ENCODE measurements at regions not wholly inside any gene's neighbourhood (a gene's known extent, or its start where the extent isn't known, plus 50 kb on each side); places are given as distances from the start of the nearest gene placed in this dataset.
"Not testable (repeated sequence)": the region's sequence is repeated elsewhere in the genome, so short reads cannot be mapped to it uniquely, and the experiment has no call there.

GRCh38 chr5:174585472-174585871, 138.9 kb upstream of the MSX2 start:
- TF ChIP-seq KDM1A (IDR thresholded peaks at IDR 0.05; ENCODE audit: borderline replicate concordance, low read length) (0 out of 2 replicates have a peak, but pooled peaks have one; percentile 42), ATF3 (IDR thresholded peaks at IDR 0.05; ENCODE audit: insufficient read depth, low read depth, low read length) (no peak)
- H3K14ac ChIP-seq (ENCODE audit: insufficient read length), result no peak overlapping the region
- H4K8ac ChIP-seq (ENCODE audit: extremely low read depth, insufficient read depth, low read length), result no peak overlapping the region
- H3K18ac ChIP-seq (ENCODE audit: extremely low read depth, low read length), result no peak overlapping the region
- no peaks in the 10 kb centered on the region for H3K4me1 ChIP-seq (replicated peaks in 1 of 4; ENCODE audit: control insufficient read depth in 3 of 4, insufficient read depth in 4 of 4, low read length in 3 of 4)
- ChIA-PET CTCF (ENCODE audit: partially characterized antibody) (no interaction called here), POLR2A (ENCODE audit: partially characterized antibody) (no interaction called here)
- no peak overlapping the region for H3K9ac ChIP-seq (replicated peaks in 1 of 4; ENCODE audit: extremely low read depth in 1 of 4, low read depth in 3 of 4, low read length in 3 of 4)
- H3K79me1 ChIP-seq (ENCODE audit: low read depth, low read length), result no peaks in the 10 kb centered on the region
- no peak overlapping the region for H2BK120ac ChIP-seq (replicated peaks; ENCODE audit: low read depth, low read length)
- no peak overlapping the region for H3K4me3 ChIP-seq (ENCODE audit: extremely low read depth in 1 of 4, insufficient read depth in 2 of 4, low read depth in 3 of 4, low read length in 4 of 4)
- H3K27ac ChIP-seq (ENCODE audit: low read depth, low read length), result no peak overlapping the region
- no peak overlapping the region for H3K4ac ChIP-seq (replicated peaks; ENCODE audit: insufficient read length, low read depth, low read length)
- H4K5ac ChIP-seq (ENCODE audit: insufficient read length, low read depth, low read length), result no peak overlapping the region
- H3K23me2 ChIP-seq (ENCODE audit: low read depth, low read length), result no peaks in the 10 kb centered on the region
- no peaks in the 10 kb centered on the region for H4K20me1 ChIP-seq (replicated peaks in 1 of 2; ENCODE audit: control insufficient read depth in 1 of 2, insufficient read depth in 2 of 2, low read length in 2 of 2)
- H3K4me2 ChIP-seq (ENCODE audit: insufficient read depth in 1 of 2, low read depth in 2 of 2, low read length in 2 of 2), result no peak overlapping the region
- H3K9me3 ChIP-seq (ENCODE audit: insufficient read depth in 2 of 2, low read depth in 1 of 2, low read length in 1 of 2), result no peaks in the 10 kb centered on the region
- no peak overlapping the region for H2BK20ac ChIP-seq (ENCODE audit: low read length)
- no peak overlapping the region for H3K56ac ChIP-seq (replicated peaks; ENCODE audit: insufficient read length, low read depth, low read length)
- no peak overlapping the region for H2BK5ac ChIP-seq (ENCODE audit: low read depth, low read length)
- H2BK12ac ChIP-seq (ENCODE audit: low read depth, low read length), result no peak overlapping the region
- no peak overlapping the region for H2AK5ac ChIP-seq (ENCODE audit: low read depth, low read length)
- no peak overlapping the region for H4K91ac ChIP-seq (replicated peaks; ENCODE audit: insufficient read length, low read length)
- DNase-seq (ENCODE audit: low read depth in 1 of 2, low spot score in 2 of 2) (no peak), FAIRE-seq (no peak)
- H2BK15ac ChIP-seq (ENCODE audit: low read length), result no peak overlapping the region
- H3K79me2 ChIP-seq (ENCODE audit: control insufficient read depth in 1 of 2, insufficient read depth in 2 of 2, low read length in 2 of 2), result no peaks in the 10 kb centered on the region
- no peak overlapping the region for H3K23ac ChIP-seq (ENCODE audit: insufficient read length)
- H2AFZ ChIP-seq (ENCODE audit: low read length), result no peak overlapping the region
- H3K27me3 ChIP-seq (replicated peaks in 1 of 4; ENCODE audit: control insufficient read depth in 3 of 4, extremely low read depth in 1 of 4, insufficient read depth in 3 of 4, low read length in 3 of 4), result no peaks in the 10 kb centered on the region; a peak in 1 of 7 replicates
- no peaks in the 10 kb centered on the region for H3K36me3 ChIP-seq (ENCODE audit: control insufficient read depth in 2 of 4, insufficient read depth in 4 of 4, low read length in 3 of 4)
- WGBS, 2 experiments (ENCODE audit: extremely low coverage in 1 of 2, insufficient coverage in 1 of 2, insufficient read length in 1 of 2, insufficient replicate concordance in 2 of 2, low coverage in 1 of 2, low lambda C conversion rate in 2 of 2, missing lambda C conversion rate in 1 of 2), result 95% methylated on average over 2 of the region's 2 CpGs; no CpG with 5 or more reads in 1 of the 2 experiments

DNA sequence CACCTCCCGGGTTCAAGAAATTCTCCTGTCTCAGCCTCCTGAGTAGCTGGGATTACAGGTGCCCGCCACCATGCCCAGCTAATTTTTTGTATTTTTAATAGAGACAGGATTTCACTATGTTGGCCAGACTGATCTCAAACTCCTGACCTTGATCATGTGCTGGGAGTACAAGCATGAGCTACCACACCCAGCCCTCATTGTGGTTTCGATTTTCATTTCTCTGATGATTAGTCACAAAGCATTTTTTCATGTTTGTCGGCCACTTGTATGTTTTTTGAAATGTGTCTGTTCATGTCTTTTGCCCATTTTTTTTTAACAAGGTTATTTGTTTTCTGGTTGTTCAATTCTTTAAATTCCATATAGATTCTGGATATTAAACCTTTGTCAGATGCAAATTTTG, 138.2 kb upstream of the MSX2 start:
- H2BK20ac ChIP-seq (ENCODE audit: low read length); H3K4me2 ChIP-seq (ENCODE audit: insufficient read depth in 1 of 2, low read depth in 2 of 2, low read length in 2 of 2); H3K9me3 ChIP-seq (ENCODE audit: insufficient read depth in 2 of 2, low read depth in 1 of 2, low read length in 1 of 2); H3K79me1 ChIP-seq (ENCODE audit: low read depth, low read length); H4K20me1 ChIP-seq (replicated peaks in 1 of 2; ENCODE audit: control insufficient read depth in 1 of 2, insufficient read depth in 2 of 2, low read length in 2 of 2); H2BK5ac ChIP-seq (ENCODE audit: low read depth, low read length); H3K27ac ChIP-seq (ENCODE audit: low read depth, low read length); H2BK120ac ChIP-seq (replicated peaks; ENCODE audit: low read depth, low read length); POLR2A ChIA-PET (ENCODE audit: partially characterized antibody); H3K56ac ChIP-seq (replicated peaks; ENCODE audit: insufficient read length, low read depth, low read length); H4K8ac ChIP-seq (ENCODE audit: extremely low read depth, insufficient read depth, low read length); H3K9ac ChIP-seq (replicated peaks in 1 of 4; ENCODE audit: extremely low read depth in 1 of 4, low read depth in 3 of 4, low read length in 3 of 4); CTCF ChIA-PET (ENCODE audit: partially characterized antibody); FAIRE-seq; H3K4ac ChIP-seq (replicated peaks; ENCODE audit: insufficient read length, low read depth, low read length); H2AFZ ChIP-seq (ENCODE audit: low read length); H3K36me3 ChIP-seq (ENCODE audit: control insufficient read depth in 2 of 4, insufficient read depth in 4 of 4, low read length in 3 of 4); DNase-seq (ENCODE audit: low read depth in 1 of 2, low spot score in 2 of 2); H2BK15ac ChIP-seq (ENCODE audit: low read length); H3K4me3 ChIP-seq (ENCODE audit: extremely low read depth in 1 of 4, insufficient read depth in 2 of 4, low read depth in 3 of 4, low read length in 4 of 4); H4K5ac ChIP-seq (ENCODE audit: insufficient read length, low read depth, low read length); H3K27me3 ChIP-seq (replicated peaks in 1 of 4; ENCODE audit: control insufficient read depth in 3 of 4, extremely low read depth in 1 of 4, insufficient read depth in 3 of 4, low read length in 3 of 4); H4K91ac ChIP-seq (replicated peaks; ENCODE audit: insufficient read length, low read length); H3K14ac ChIP-seq (ENCODE audit: insufficient read length); H3K18ac ChIP-seq (ENCODE audit: extremely low read depth, low read length); H3K79me2 ChIP-seq (ENCODE audit: control insufficient read depth in 1 of 2, insufficient read depth in 2 of 2, low read length in 2 of 2); H2BK12ac ChIP-seq (ENCODE audit: low read depth, low read length); H3K23me2 ChIP-seq (ENCODE audit: low read depth, low read length); H2AK5ac ChIP-seq (ENCODE audit: low read depth, low read length); H3K23ac ChIP-seq (ENCODE audit: insufficient read length); H3K4me1 ChIP-seq (replicated peaks in 1 of 4; ENCODE audit: control insufficient read depth in 3 of 4, insufficient read depth in 4 of 4, low read length in 3 of 4): not testable (repeated sequence)
- whole genome bisulfite sequencing, 2 experiments (ENCODE audit: extremely low coverage in 1 of 2, insufficient coverage in 1 of 2, insufficient read length in 1 of 2, insufficient replicate concordance in 2 of 2, low coverage in 1 of 2, low lambda C conversion rate in 2 of 2, missing lambda C conversion rate in 1 of 2), result 91% methylated on average over 4 of the region's 4 CpGs; no CpG with 5 or more reads in 1 of the 2 experiments
